ENCODE measurements at regions not wholly inside any gene's neighbourhood (a gene's known extent, or its start where the extent isn't known, plus 50 kb on each side); places are given as distances from the start of the nearest gene placed in this dataset.
"Not testable (repeated sequence)": the region's sequence is repeated elsewhere in the genome, so short reads cannot be mapped to it uniquely, and the experiment has no call there.

- DNase-seq (ENCODE audit: low spot score in 2 of 2); ATAC-seq (replicated peaks; ENCODE audit: extremely low read depth, poor library complexity, severe bottlenecking); H3K4me3 Mint-ChIP-seq; H3K27me3 Mint-ChIP-seq; H3K36me3 Mint-ChIP-seq (ENCODE audit: insufficient read depth); H3K9me3 Mint-ChIP-seq; H3K27ac Mint-ChIP-seq (ENCODE audit: low read depth); H3K4me1 Mint-ChIP-seq: not testable (repeated sequence)
Observed at GRCh38 chr9:41784006-41784405, 345.2 kb downstream of the CNTNAP3B start.

GRCh38 chr9:41783070-41783810, 346.0 kb downstream of the CNTNAP3B start:
- H3K4me3 Mint-ChIP-seq; H3K4me1 Mint-ChIP-seq; H3K36me3 Mint-ChIP-seq (ENCODE audit: insufficient read depth); H3K9me3 Mint-ChIP-seq; DNase-seq (ENCODE audit: low spot score in 2 of 2); H3K27ac Mint-ChIP-seq (ENCODE audit: low read depth); H3K27me3 Mint-ChIP-seq; ATAC-seq (replicated peaks; ENCODE audit: extremely low read depth, poor library complexity, severe bottlenecking): not testable (repeated sequence)

GRCh38 chr9:41781899-41782298, 347.3 kb downstream of the CNTNAP3B start:
- not testable (repeated sequence) for H3K27ac Mint-ChIP-seq (ENCODE audit: low read depth); H3K36me3 Mint-ChIP-seq (ENCODE audit: insufficient read depth); H3K4me1 Mint-ChIP-seq; H3K27me3 Mint-ChIP-seq; H3K9me3 Mint-ChIP-seq; H3K4me3 Mint-ChIP-seq; ATAC-seq (replicated peaks; ENCODE audit: extremely low read depth, poor library complexity, severe bottlenecking); DNase-seq (ENCODE audit: low spot score in 2 of 2)

- not testable (repeated sequence) for DNase-seq (ENCODE audit: low spot score in 2 of 2); H3K27me3 Mint-ChIP-seq; ATAC-seq (replicated peaks; ENCODE audit: extremely low read depth, poor library complexity, severe bottlenecking); H3K4me1 Mint-ChIP-seq; H3K27ac Mint-ChIP-seq (ENCODE audit: low read depth); H3K36me3 Mint-ChIP-seq (ENCODE audit: insufficient read depth); H3K4me3 Mint-ChIP-seq; H3K9me3 Mint-ChIP-seq
Observed at GRCh38 chr9:41779897-41780406, 349.3 kb downstream of the CNTNAP3B start.

- not testable (repeated sequence) for H3K4me1 Mint-ChIP-seq; H3K27me3 Mint-ChIP-seq; H3K36me3 Mint-ChIP-seq (ENCODE audit: insufficient read depth); H3K9me3 Mint-ChIP-seq; ATAC-seq (replicated peaks; ENCODE audit: extremely low read depth, poor library complexity, severe bottlenecking); H3K27ac Mint-ChIP-seq (ENCODE audit: low read depth); DNase-seq (ENCODE audit: low spot score in 2 of 2); H3K4me3 Mint-ChIP-seq
Observed at GRCh38 chr9:41779192-41779591, 350.0 kb downstream of the CNTNAP3B start.

- H3K27me3 Mint-ChIP-seq, H3K4me3 Mint-ChIP-seq: not testable (repeated sequence)
Observed at GRCh38 chr9:41778535-41779071, 350.6 kb downstream of the CNTNAP3B start.

GRCh38 chr9:41777536-41777935, 351.7 kb downstream of the CNTNAP3B start:
- ATAC-seq (replicated peaks; ENCODE audit: extremely low read depth, poor library complexity, severe bottlenecking); DNase-seq (ENCODE audit: low spot score in 2 of 2); H3K4me1 Mint-ChIP-seq; H3K27ac Mint-ChIP-seq (ENCODE audit: low read depth); H3K4me3 Mint-ChIP-seq; H3K9me3 Mint-ChIP-seq; H3K36me3 Mint-ChIP-seq (ENCODE audit: insufficient read depth); H3K27me3 Mint-ChIP-seq: not testable (repeated sequence)

More at GRCh38 chr9:41778535-41779071, 350.6 kb downstream of the CNTNAP3B start:
- not testable (repeated sequence) for H3K4me1 Mint-ChIP-seq; ATAC-seq (replicated peaks; ENCODE audit: extremely low read depth, poor library complexity, severe bottlenecking); H3K27ac Mint-ChIP-seq (ENCODE audit: low read depth); H3K9me3 Mint-ChIP-seq; H3K36me3 Mint-ChIP-seq (ENCODE audit: insufficient read depth); DNase-seq (ENCODE audit: low spot score in 2 of 2)

- not testable (repeated sequence) for H3K4me3 Mint-ChIP-seq; H3K9me3 Mint-ChIP-seq; H3K27ac Mint-ChIP-seq (ENCODE audit: low read depth); H3K4me1 Mint-ChIP-seq; ATAC-seq (replicated peaks; ENCODE audit: extremely low read depth, poor library complexity, severe bottlenecking); DNase-seq (ENCODE audit: low spot score in 2 of 2); H3K36me3 Mint-ChIP-seq (ENCODE audit: insufficient read depth); H3K27me3 Mint-ChIP-seq
Observed at GRCh38 chr9:41772541-41772940, 356.7 kb downstream of the CNTNAP3B start.

GRCh38 chr9:41771693-41772092, 357.5 kb downstream of the CNTNAP3B start:
- H3K36me3 Mint-ChIP-seq (ENCODE audit: insufficient read depth); ATAC-seq (replicated peaks; ENCODE audit: extremely low read depth, poor library complexity, severe bottlenecking); H3K27ac Mint-ChIP-seq (ENCODE audit: low read depth); H3K4me3 Mint-ChIP-seq; H3K9me3 Mint-ChIP-seq; DNase-seq (ENCODE audit: low spot score in 2 of 2); H3K27me3 Mint-ChIP-seq; H3K4me1 Mint-ChIP-seq: not testable (repeated sequence)

- not testable (repeated sequence) for H3K4me1 Mint-ChIP-seq; H3K27me3 Mint-ChIP-seq; H3K9me3 Mint-ChIP-seq; ATAC-seq (replicated peaks; ENCODE audit: extremely low read depth, poor library complexity, severe bottlenecking); H3K27ac Mint-ChIP-seq (ENCODE audit: low read depth); H3K36me3 Mint-ChIP-seq (ENCODE audit: insufficient read depth); H3K4me3 Mint-ChIP-seq; DNase-seq (ENCODE audit: low spot score in 2 of 2)
Observed at GRCh38 chr9:41754822-41755221, 374.4 kb downstream of the CNTNAP3B start.

GRCh38 chr9:41754403-41754802, 374.8 kb downstream of the CNTNAP3B start:
- ATAC-seq (replicated peaks; ENCODE audit: extremely low read depth, poor library complexity, severe bottlenecking); H3K4me1 Mint-ChIP-seq; H3K9me3 Mint-ChIP-seq; DNase-seq (ENCODE audit: low spot score in 2 of 2); H3K27ac Mint-ChIP-seq (ENCODE audit: low read depth); H3K4me3 Mint-ChIP-seq; H3K27me3 Mint-ChIP-seq; H3K36me3 Mint-ChIP-seq (ENCODE audit: insufficient read depth): not testable (repeated sequence)

GRCh38 chr9:41741897-41742296, 387.3 kb downstream of the CNTNAP3B start:
- not testable (repeated sequence) for H3K27ac Mint-ChIP-seq (ENCODE audit: low read depth); ATAC-seq (replicated peaks; ENCODE audit: extremely low read depth, poor library complexity, severe bottlenecking); H3K4me3 Mint-ChIP-seq; H3K9me3 Mint-ChIP-seq; H3K4me1 Mint-ChIP-seq; H3K27me3 Mint-ChIP-seq; DNase-seq (ENCODE audit: low spot score in 2 of 2); H3K36me3 Mint-ChIP-seq (ENCODE audit: insufficient read depth)

GRCh38 chr9:41741173-41741572, 388.1 kb downstream of the CNTNAP3B start:
- not testable (repeated sequence) for H3K9me3 Mint-ChIP-seq; H3K4me3 Mint-ChIP-seq; H3K36me3 Mint-ChIP-seq (ENCODE audit: insufficient read depth); ATAC-seq (replicated peaks; ENCODE audit: extremely low read depth, poor library complexity, severe bottlenecking); H3K4me1 Mint-ChIP-seq; H3K27me3 Mint-ChIP-seq; H3K27ac Mint-ChIP-seq (ENCODE audit: low read depth); DNase-seq (ENCODE audit: low spot score in 2 of 2)
